H9 (cell line): ENCODE measurements at regions not wholly inside any gene's neighbourhood (a gene's known extent, or its start where the extent isn't known, plus 50 kb on each side); places are given as distances from the start of the nearest gene placed in this dataset.

ENCODE experiments used
- DNase-seq: peaks from one replicate; pipeline ENCODE4 v3.0.0-alpha.2; 2017
- H2AFZ ChIP-seq: one replicate; pipeline ENCODE4 v1.6.1; 2013; ENCODE audit warnings: mild to moderate bottlenecking, low read length, control low read depth, moderate library complexity
- H2AK5ac ChIP-seq: 2 replicates; pipeline ENCODE4 v1.6.1; 2013; ENCODE audit warnings: low read length, control low read depth, mixed read lengths; ENCODE audit not compliant: insufficient read length
- H2BK120ac ChIP-seq: one replicate; pipeline ENCODE4 v1.6.1; 2013; ENCODE audit warnings: low read depth, mild to moderate bottlenecking, low read length, control low read depth, inconsistent platforms; ENCODE audit not compliant: poor library complexity, severe bottlenecking
- H2BK12ac ChIP-seq: 2 replicates; pipeline ENCODE4 v1.6.1; 2013; ENCODE audit warnings: low read length, control low read depth, mixed read lengths, low read depth; ENCODE audit not compliant: insufficient read length
- H2BK15ac ChIP-seq: 2 replicates; pipeline ENCODE4 v1.6.1; 2013; ENCODE audit warnings: low read depth, low read length, control low read depth
- H2BK20ac ChIP-seq: one replicate; pipeline ENCODE4 v1.6.1; 2013; ENCODE audit warnings: low read depth, mild to moderate bottlenecking, low read length, control low read depth, inconsistent platforms; ENCODE audit not compliant: poor library complexity, severe bottlenecking
- H2BK5ac ChIP-seq: 2 replicates; pipeline ENCODE4 v1.6.1; 2013; ENCODE audit warnings: low read length, control low read depth, mixed read lengths; ENCODE audit not compliant: insufficient read length
- H3K14ac ChIP-seq: 2 replicates; pipeline ENCODE4 v1.6.1; 2013; ENCODE audit warnings: low read length, control low read depth; ENCODE audit not compliant: insufficient read depth
- H3K18ac ChIP-seq: 2 replicates; pipeline ENCODE4 v1.6.1; 2013; ENCODE audit warnings: low read depth, mild to moderate bottlenecking, mixed read lengths, low read length, control low read depth; ENCODE audit not compliant: insufficient read length
- H3K23ac ChIP-seq: 2 replicates; pipeline ENCODE4 v1.6.1; 2013; ENCODE audit warnings: low read length, control low read depth, mixed read lengths, low read depth; ENCODE audit not compliant: insufficient read length
- H3K23me2 ChIP-seq: 2 replicates; pipeline ENCODE4 v1.6.1; 2013; ENCODE audit warnings: low read depth, mild to moderate bottlenecking, mixed read lengths, low read length, control low read depth; ENCODE audit not compliant: insufficient read length, poor library complexity, severe bottlenecking
- H3K27ac ChIP-seq: 2 replicates; pipeline ENCODE4 v1.5.1; 2013; ENCODE audit warnings: low read length, control low read depth, mixed read lengths, low read depth; ENCODE audit not compliant: insufficient read length
- H3K27me3 ChIP-seq: 2 replicates; pipeline ENCODE4 v1.6.1; 2013; ENCODE audit warnings: low read length, control low read depth, inconsistent platforms; ENCODE audit not compliant: insufficient read depth
- H3K4ac ChIP-seq: 2 replicates; pipeline ENCODE4 v1.6.1; 2013; ENCODE audit warnings: low read depth, mild to moderate bottlenecking, control low read depth, inconsistent platforms, low read length, moderate library complexity
- H3K4me1 ChIP-seq: 2 replicates; pipeline ENCODE4 v1.6.1; 2013; ENCODE audit warnings: low read length, control low read depth, inconsistent platforms; ENCODE audit not compliant: insufficient read depth
- H3K4me2 ChIP-seq: 2 replicates; pipeline ENCODE4 v1.6.1; 2013; ENCODE audit warnings: low read length, control low read depth, mixed read lengths; ENCODE audit not compliant: insufficient read length, insufficient read depth
- H3K56ac ChIP-seq: 2 replicates; pipeline ENCODE4 v1.6.1; 2013; ENCODE audit warnings: low read depth, mild to moderate bottlenecking, mixed read lengths, low read length, control low read depth; ENCODE audit not compliant: insufficient read length
- H3K79me1 ChIP-seq: 2 replicates; pipeline ENCODE4 v1.6.1; 2013; ENCODE audit warnings: low read depth, mild to moderate bottlenecking, moderate library complexity, low read length, control low read depth, inconsistent platforms; ENCODE audit not compliant: insufficient read depth, poor library complexity, severe bottlenecking
- H3K79me2 ChIP-seq: 2 replicates; pipeline ENCODE4 v1.6.1; 2013; ENCODE audit warnings: low read length, control low read depth, inconsistent platforms; ENCODE audit not compliant: insufficient read depth
- H3K9ac ChIP-seq: 2 replicates; pipeline ENCODE4 v1.6.1; 2013; ENCODE audit warnings: low read length, control low read depth, mixed read lengths; ENCODE audit not compliant: insufficient read length; ENCODE audit errors: extremely low read depth
- H3K9me3 ChIP-seq: one replicate; pipeline ENCODE4 v1.6.1; 2013; ENCODE audit warnings: low read depth, low read length, inconsistent platforms; ENCODE audit not compliant: control insufficient read depth
- H3T11ph ChIP-seq: one replicate; pipeline ENCODE4 v1.6.1; 2013; ENCODE audit warnings: mild to moderate bottlenecking, low read length, control low read depth, inconsistent platforms
- H4K20me1 ChIP-seq: one replicate; pipeline ENCODE4 v1.6.1; 2013; ENCODE audit not compliant: control insufficient read depth, insufficient read length, insufficient read depth
- H4K5ac ChIP-seq: 2 replicates; pipeline ENCODE4 v1.6.1; 2013; ENCODE audit warnings: low read depth, mild to moderate bottlenecking, mixed read lengths, low read length, control low read depth; ENCODE audit not compliant: insufficient read length
- H4K8ac ChIP-seq: replicated peaks from 2 replicates; pipeline ENCODE4 v1.6.1; 2013; ENCODE audit warnings: low read length, control low read depth, mixed read lengths, low read depth; ENCODE audit not compliant: insufficient read length
- H4K91ac ChIP-seq: 2 replicates; pipeline ENCODE4 v1.6.1; 2013; ENCODE audit warnings: low read depth, mild to moderate bottlenecking, moderate library complexity, mixed read lengths, low read length, control low read depth; ENCODE audit not compliant: insufficient read length
- H3K27ac Mint-ChIP-seq, 3 experiments: 2 replicates in 2 of 3; 3 replicates in 1 of 3; pipeline ENCODE4 v1.8.0; 2020 to 2021; ENCODE audit warnings: mixed read lengths in 3 of 3, mild to moderate bottlenecking in 1 of 3, moderate library complexity in 1 of 3
- H3K27me3 Mint-ChIP-seq: 2 replicates; pipeline ENCODE4 v1.8.0; 2021; ENCODE audit warnings: low read depth, mild to moderate bottlenecking, moderate library complexity, mixed read lengths
- H3K36me3 Mint-ChIP-seq, 3 experiments: 2 replicates in 2 of 3; 3 replicates in 1 of 3; pipeline ENCODE4 v1.8.0; 2020 to 2021; ENCODE audit warnings: low read depth in 3 of 3, mixed read lengths in 3 of 3; ENCODE audit not compliant: insufficient read depth in 1 of 3
- H3K4me1 Mint-ChIP-seq, 2 experiments: 2 replicates each; pipeline ENCODE4 v1.8.0; 2020; ENCODE audit warnings: mixed read lengths in 2 of 2
- H3K4me3 Mint-ChIP-seq, 2 experiments: 2 replicates in 1 of 2; 3 replicates in 1 of 2; pipeline ENCODE4 v1.8.0; 2020 to 2021; ENCODE audit warnings: mild to moderate bottlenecking in 2 of 2, mixed read lengths in 2 of 2, moderate library complexity in 1 of 2
- H3K9me3 Mint-ChIP-seq, 2 experiments: 2 replicates in 1 of 2; 3 replicates in 1 of 2; pipeline ENCODE4 v1.8.0; 2020; ENCODE audit warnings: mild to moderate bottlenecking in 2 of 2, mixed read lengths in 2 of 2, moderate library complexity in 1 of 2
- WGBS: extraction: QIAGEN DNeasy Blood & Tissue Kit; methylation state at CpG from one replicate; pipeline ENCODE4 v1.1.7; 2013; ENCODE audit warnings: missing lambda C conversion rate, low lambda C conversion rate, mixed read lengths; ENCODE audit not compliant: insufficient read length; ENCODE audit errors: extremely low coverage; 5-methylcytosine and 5-hydroxymethylcytosine counted together
- TF ChIP-seq, protein P1 (sequence below): fragments of 200-600 bp; sonication (generic); conservative IDR thresholded peaks from 3 replicates; pipeline ENCODE4 v1.8.0; 2021; ENCODE audit warnings: antibody characterized with exemption, mild to moderate bottlenecking

- Histone ChIP-seq H4K20me1 (no peaks in the 10 kb centered on the region), H3T11ph (no peak overlapping the region), H3K9me3 (no peaks in the 10 kb centered on the region), H3K14ac (no peak overlapping the region), H2BK5ac (no peak overlapping the region), H3K23ac (no peak overlapping the region), H3K79me1 (no peaks in the 10 kb centered on the region), H4K8ac (no peak overlapping the region), H3K4ac (no peak overlapping the region), H3K9ac (no peak overlapping the region), H3K56ac (no peak overlapping the region), H2AK5ac (no peak overlapping the region), H4K91ac (no peak overlapping the region), H2AFZ (no peak overlapping the region), H2BK12ac (no peak overlapping the region), H3K4me2 (no peak overlapping the region), H2BK20ac (no peak overlapping the region), H3K79me2 (no peaks in the 10 kb centered on the region), H3K27me3 (no peaks in the 10 kb centered on the region), H3K4me1 (no peaks in the 10 kb centered on the region), H2BK15ac (no peak overlapping the region), H3K23me2 (no peaks in the 10 kb centered on the region), H3K27ac (no peak overlapping the region), H4K5ac (no peak overlapping the region), H2BK120ac (no peak overlapping the region), H3K18ac (no peak overlapping the region)
- no peak overlapping the region for H3K4me3 Mint-ChIP-seq
- H3K27me3 Mint-ChIP-seq = no peaks in the 10 kb centered on the region
- H3K27ac Mint-ChIP-seq = no peak overlapping the region
- H3K4me1 Mint-ChIP-seq = peaks cover 3 to 7% of the 10 kb centered on the region in 2 experiments
- DNase-seq = no peak
- peaks cover 0 to 1% of the 10 kb centered on the region in 2 experiments; a peak in 2 of 5 replicates for H3K9me3 Mint-ChIP-seq
- TF ChIP-seq, protein P1, sequence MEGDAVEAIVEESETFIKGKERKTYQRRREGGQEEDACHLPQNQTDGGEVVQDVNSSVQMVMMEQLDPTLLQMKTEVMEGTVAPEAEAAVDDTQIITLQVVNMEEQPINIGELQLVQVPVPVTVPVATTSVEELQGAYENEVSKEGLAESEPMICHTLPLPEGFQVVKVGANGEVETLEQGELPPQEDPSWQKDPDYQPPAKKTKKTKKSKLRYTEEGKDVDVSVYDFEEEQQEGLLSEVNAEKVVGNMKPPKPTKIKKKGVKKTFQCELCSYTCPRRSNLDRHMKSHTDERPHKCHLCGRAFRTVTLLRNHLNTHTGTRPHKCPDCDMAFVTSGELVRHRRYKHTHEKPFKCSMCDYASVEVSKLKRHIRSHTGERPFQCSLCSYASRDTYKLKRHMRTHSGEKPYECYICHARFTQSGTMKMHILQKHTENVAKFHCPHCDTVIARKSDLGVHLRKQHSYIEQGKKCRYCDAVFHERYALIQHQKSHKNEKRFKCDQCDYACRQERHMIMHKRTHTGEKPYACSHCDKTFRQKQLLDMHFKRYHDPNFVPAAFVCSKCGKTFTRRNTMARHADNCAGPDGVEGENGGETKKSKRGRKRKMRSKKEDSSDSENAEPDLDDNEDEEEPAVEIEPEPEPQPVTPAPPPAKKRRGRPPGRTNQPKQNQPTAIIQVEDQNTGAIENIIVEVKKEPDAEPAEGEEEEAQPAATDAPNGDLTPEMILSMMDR = no peak
- no CpG with 5 or more reads among the region's 3 CpGs for WGBS
- H3K36me3 Mint-ChIP-seq = no peaks in the 10 kb centered on the region
Observed at GRCh38 chr6:112883095-112883494, 536.0 kb downstream of the RFPL4B start.
